ENCODE measurements at regions not wholly inside any gene's neighbourhood (a gene's known extent, or its start where the extent isn't known, plus 50 kb on each side); places are given as distances from the start of the nearest gene placed in this dataset.

- DNase-seq, result no peak
- Histone ChIP-seq H3K4me1 (ENCODE audit: insufficient read depth, low read length) (no peaks in the 10 kb centered on the region), H3K4me3 (ENCODE audit: low read length) (no peak overlapping the region), H3K9me3 (ENCODE audit: low read length) (no peaks in the 10 kb centered on the region), H3K36me3 (ENCODE audit: insufficient read depth, low read length) (no peaks in the 10 kb centered on the region), H3K27me3 (ENCODE audit: insufficient read depth, low read length, poor library complexity, severe bottlenecking) (no peaks in the 10 kb centered on the region), H3K27ac (ENCODE audit: low read depth, low read length) (no peak overlapping the region)
- no peak overlapping the region for H3K27ac Mint-ChIP-seq
- no peak overlapping the region for H3K4me3 Mint-ChIP-seq
- H3K9me3 Mint-ChIP-seq, result no peaks in the 10 kb centered on the region
- H3K4me1 Mint-ChIP-seq, result no peaks in the 10 kb centered on the region
- ChIA-PET POLR2A (no interaction called here), CTCF (no interaction called here)
- H3K27me3 Mint-ChIP-seq, result peaks cover 7 to 43% of the 10 kb centered on the region in 2 donors
- H3K36me3 Mint-ChIP-seq, result no peaks in the 10 kb centered on the region
These were observed 257.6 kb upstream of the ZMIZ1 start for GRCh38 chr10:78811174-78811573.

- H3K27me3 ChIP-seq (ENCODE audit: insufficient read depth, low read length, poor library complexity, severe bottlenecking), result no peaks in the 10 kb centered on the region
- Mint-ChIP-seq H3K4me3 (no peak overlapping the region), H3K27ac (no peak overlapping the region), H3K9me3 (no peaks in the 10 kb centered on the region), H3K4me1 (no peaks in the 10 kb centered on the region), H3K27me3 (peaks cover 7 to 46% of the 10 kb centered on the region in 2 donors), H3K36me3 (no peaks in the 10 kb centered on the region)
- DNase-seq, result no peak
- no peak overlapping the region for H3K27ac ChIP-seq (ENCODE audit: low read depth, low read length)
- ChIA-PET POLR2A (no interaction called here), CTCF (no interaction called here)
- H3K4me3 ChIP-seq (ENCODE audit: low read length), result no peak overlapping the region
- H3K36me3 ChIP-seq (ENCODE audit: insufficient read depth, low read length), result no peaks in the 10 kb centered on the region
- H3K9me3 ChIP-seq (ENCODE audit: low read length), result no peaks in the 10 kb centered on the region
- no peaks in the 10 kb centered on the region for H3K4me1 ChIP-seq (ENCODE audit: insufficient read depth, low read length)
These were observed 256.0 kb upstream of the ZMIZ1 start for GRCh38 chr10:78812571-78813318.

GRCh38 chr10:78813526-78813925 is 255.2 kb upstream of the ZMIZ1 start:
- Mint-ChIP-seq H3K36me3 (no peaks in the 10 kb centered on the region), H3K4me1 (no peaks in the 10 kb centered on the region), H3K9me3 (no peaks in the 10 kb centered on the region), H3K27me3 (peaks cover 6 to 41% of the 10 kb centered on the region in 2 donors), H3K27ac (no peak overlapping the region), H3K4me3 (no peak overlapping the region)
- CTCF ChIA-PET, result no interaction called here
- Histone ChIP-seq H3K4me3 (ENCODE audit: low read length) (no peak overlapping the region), H3K36me3 (ENCODE audit: insufficient read depth, low read length) (no peaks in the 10 kb centered on the region), H3K4me1 (ENCODE audit: insufficient read depth, low read length) (no peaks in the 10 kb centered on the region), H3K27me3 (ENCODE audit: insufficient read depth, low read length, poor library complexity, severe bottlenecking) (no peaks in the 10 kb centered on the region), H3K27ac (ENCODE audit: low read depth, low read length) (no peak overlapping the region), H3K9me3 (ENCODE audit: low read length) (no peaks in the 10 kb centered on the region)
- no peak for DNase-seq
- POLR2A ChIA-PET, result no interaction called here

- no peaks in the 10 kb centered on the region for H3K36me3 ChIP-seq (ENCODE audit: insufficient read depth, low read length)
- DNase-seq, result no peak
- no peaks in the 10 kb centered on the region for H3K9me3 ChIP-seq (ENCODE audit: low read length)
- ChIA-PET POLR2A (no interaction called here), CTCF (no interaction called here)
- no peak overlapping the region for H3K27ac ChIP-seq (ENCODE audit: low read depth, low read length)
- no peaks in the 10 kb centered on the region for H3K4me1 ChIP-seq (ENCODE audit: insufficient read depth, low read length)
- Mint-ChIP-seq H3K4me1 (no peaks in the 10 kb centered on the region), H3K27ac (no peak overlapping the region), H3K27me3 (peaks cover 6 to 39% of the 10 kb centered on the region in 2 donors), H3K36me3 (no peaks in the 10 kb centered on the region), H3K4me3 (no peak overlapping the region), H3K9me3 (no peaks in the 10 kb centered on the region)
- H3K27me3 ChIP-seq (ENCODE audit: insufficient read depth, low read length, poor library complexity, severe bottlenecking), result no peaks in the 10 kb centered on the region
- no peak overlapping the region for H3K4me3 ChIP-seq (ENCODE audit: low read length)
These were observed 254.8 kb upstream of the ZMIZ1 start for GRCh38 chr10:78813998-78814399.

GRCh38 chr10:78814407-78814806 is 254.4 kb upstream of the ZMIZ1 start:
- Histone ChIP-seq H3K27me3 (ENCODE audit: insufficient read depth, low read length, poor library complexity, severe bottlenecking) (no peaks in the 10 kb centered on the region), H3K4me1 (ENCODE audit: insufficient read depth, low read length) (no peaks in the 10 kb centered on the region), H3K27ac (ENCODE audit: low read depth, low read length) (no peak overlapping the region), H3K9me3 (ENCODE audit: low read length) (no peaks in the 10 kb centered on the region), H3K36me3 (ENCODE audit: insufficient read depth, low read length) (no peaks in the 10 kb centered on the region), H3K4me3 (ENCODE audit: low read length) (no peak overlapping the region)
- Mint-ChIP-seq H3K4me1 (no peaks in the 10 kb centered on the region), H3K27ac (no peak overlapping the region), H3K4me3 (no peak overlapping the region), H3K27me3 (peaks cover 6 to 37% of the 10 kb centered on the region in 2 donors), H3K36me3 (no peaks in the 10 kb centered on the region), H3K9me3 (no peaks in the 10 kb centered on the region)
- CTCF ChIA-PET, result no interaction called here
- no peak for DNase-seq
- POLR2A ChIA-PET, result no interaction called here

- no peak overlapping the region for H3K4me3 ChIP-seq (ENCODE audit: low read length)
- no peaks in the 10 kb centered on the region for H3K36me3 Mint-ChIP-seq
- no peaks in the 10 kb centered on the region for H3K4me1 ChIP-seq (ENCODE audit: insufficient read depth, low read length)
- DNase-seq, result no peak
- H3K27ac Mint-ChIP-seq, result no peak overlapping the region
- ChIA-PET POLR2A (no interaction called here), CTCF (no interaction called here)
- H3K27ac ChIP-seq (ENCODE audit: low read depth, low read length), result no peak overlapping the region
- H3K36me3 ChIP-seq (ENCODE audit: insufficient read depth, low read length), result no peaks in the 10 kb centered on the region
- H3K27me3 ChIP-seq (ENCODE audit: insufficient read depth, low read length, poor library complexity, severe bottlenecking), result no peaks in the 10 kb centered on the region
- no peaks in the 10 kb centered on the region for H3K9me3 Mint-ChIP-seq
- no peaks in the 10 kb centered on the region for H3K4me1 Mint-ChIP-seq
- peaks cover 5 to 28% of the 10 kb centered on the region in 2 donors for H3K27me3 Mint-ChIP-seq
- H3K9me3 ChIP-seq (ENCODE audit: low read length), result no peaks in the 10 kb centered on the region
- no peak overlapping the region for H3K4me3 Mint-ChIP-seq
These were observed 252.9 kb upstream of the ZMIZ1 start for GRCh38 chr10:78815702-78816334.

GRCh38 chr10:78817361-78817760 is 251.4 kb upstream of the ZMIZ1 start:
- no peaks in the 10 kb centered on the region for H3K4me1 Mint-ChIP-seq
- ChIA-PET CTCF (no interaction called here), POLR2A (no interaction called here)
- H3K9me3 ChIP-seq (ENCODE audit: low read length), result no peaks in the 10 kb centered on the region
- H3K4me1 ChIP-seq (ENCODE audit: insufficient read depth, low read length), result no peaks in the 10 kb centered on the region
- H3K4me3 ChIP-seq (ENCODE audit: low read length), result no peak overlapping the region
- no peaks in the 10 kb centered on the region for H3K9me3 Mint-ChIP-seq
- H3K27me3 Mint-ChIP-seq, result peaks cover 2 to 18% of the 10 kb centered on the region in 2 donors
- H3K36me3 ChIP-seq (ENCODE audit: insufficient read depth, low read length), result no peaks in the 10 kb centered on the region
- H3K27ac ChIP-seq (ENCODE audit: low read depth, low read length), result no peak overlapping the region
- H3K36me3 Mint-ChIP-seq, result no peaks in the 10 kb centered on the region
- no peak for DNase-seq
- H3K4me3 Mint-ChIP-seq, result no peak overlapping the region
- H3K27ac Mint-ChIP-seq, result no peak overlapping the region
- no peaks in the 10 kb centered on the region for H3K27me3 ChIP-seq (ENCODE audit: insufficient read depth, low read length, poor library complexity, severe bottlenecking)

GRCh38 chr10:78817804-78818203 is 251.0 kb upstream of the ZMIZ1 start:
- Mint-ChIP-seq H3K36me3 (no peaks in the 10 kb centered on the region), H3K9me3 (no peaks in the 10 kb centered on the region), H3K27ac (no peak overlapping the region), H3K4me1 (no peaks in the 10 kb centered on the region), H3K27me3 (peaks cover 2 to 14% of the 10 kb centered on the region in 2 donors), H3K4me3 (no peak overlapping the region)
- Histone ChIP-seq H3K9me3 (ENCODE audit: low read length) (no peaks in the 10 kb centered on the region), H3K27ac (ENCODE audit: low read depth, low read length) (no peak overlapping the region), H3K4me3 (ENCODE audit: low read length) (no peak overlapping the region), H3K27me3 (ENCODE audit: insufficient read depth, low read length, poor library complexity, severe bottlenecking) (no peaks in the 10 kb centered on the region), H3K4me1 (ENCODE audit: insufficient read depth, low read length) (no peaks in the 10 kb centered on the region), H3K36me3 (ENCODE audit: insufficient read depth, low read length) (no peaks in the 10 kb centered on the region)
- ChIA-PET CTCF (no interaction called here), POLR2A (no interaction called here)
- DNase-seq, result no peak

Data from CD8-positive, alpha-beta memory T cell (primary cell).